GM21515 (cell line): ENCODE measurements at regions not wholly inside any gene's neighbourhood (a gene's known extent, or its start where the extent isn't known, plus 50 kb on each side); places are given as distances from the start of the nearest gene placed in this dataset.
"Not testable (repeated sequence)": the region's sequence is repeated elsewhere in the genome, so short reads cannot be mapped to it uniquely, and the experiment has no call there.

Experiments
- ATAC-seq: cut with Tn5 transposase; IDR thresholded peaks from one replicate; pipeline ENCODE4 v1.9.1; 2021; ENCODE audit not compliant: unreplicated experiment

- no peak for ATAC-seq
Measured at GRCh38 chr12:127496255-127496654, 770.7 kb upstream of the TMEM132C start.

GRCh38 chr12:127500512-127501035 lies 766.4 kb upstream of the TMEM132C start:
- ATAC-seq: no peak

GRCh38 chr12:127501916-127502315 lies 765.1 kb upstream of the TMEM132C start:
- no peak for ATAC-seq

DNA sequence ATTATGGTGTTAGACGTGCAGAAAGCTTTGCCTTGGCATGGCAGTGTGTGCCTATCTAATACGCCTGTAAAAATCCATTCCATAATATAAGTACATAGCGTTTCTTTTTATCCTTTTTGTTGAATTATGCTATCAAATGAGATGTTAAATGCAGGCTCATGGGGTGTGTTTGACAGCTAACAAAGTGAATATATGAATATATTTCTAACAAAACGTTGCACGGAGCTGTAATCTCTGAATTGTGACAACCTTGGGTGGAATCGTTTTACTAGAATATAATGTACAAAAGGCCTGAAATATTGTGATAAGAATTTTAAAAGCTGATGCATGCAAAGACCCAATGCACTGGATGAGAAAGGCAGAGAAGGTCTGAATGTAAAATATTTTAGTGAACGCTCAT lies 763.7 kb upstream of the TMEM132C start:
- ATAC-seq: no peak

DNA sequence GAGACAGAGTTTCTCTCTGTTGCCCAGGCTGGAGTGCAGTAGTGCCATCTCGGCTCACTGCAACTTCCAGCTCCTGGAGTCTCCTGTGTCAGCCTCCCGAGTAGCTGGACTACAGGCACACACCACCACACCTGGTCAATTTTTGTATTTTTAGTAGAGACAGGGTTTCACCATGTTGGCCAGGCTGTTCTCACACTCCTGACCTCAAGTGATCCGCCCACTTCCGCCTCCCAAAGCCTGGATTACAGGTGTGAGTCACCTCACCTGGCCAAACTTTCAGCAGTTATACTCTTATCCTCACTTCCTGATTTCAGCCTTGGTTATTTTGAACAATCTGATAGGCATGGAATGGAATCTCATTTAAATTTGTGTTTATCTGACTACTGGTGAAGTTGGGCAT lies 763.0 kb upstream of the TMEM132C start:
- ATAC-seq: not testable (repeated sequence)

DNA sequence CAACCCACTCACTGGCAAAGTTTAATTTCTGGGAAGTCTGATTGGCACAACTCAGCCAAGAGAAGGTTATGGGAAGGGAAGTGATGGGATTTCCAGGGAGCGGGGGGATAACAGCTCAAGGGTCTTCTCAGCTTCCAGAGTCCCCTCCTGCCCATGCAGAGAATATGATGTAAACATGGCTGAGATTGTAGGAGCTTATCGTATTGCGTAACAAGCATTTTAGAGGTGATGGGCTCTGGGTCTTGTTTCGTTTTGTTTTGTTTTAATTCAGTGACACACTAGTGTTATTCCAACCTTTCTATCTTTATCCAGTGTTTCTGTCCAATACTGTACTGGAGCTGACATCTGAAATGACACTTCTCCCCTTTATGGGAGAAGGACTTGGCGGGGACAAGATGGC lies 762.1 kb upstream of the TMEM132C start:
- ATAC-seq: no peak

GRCh38 chr12:127507341-127507740 lies 759.6 kb upstream of the TMEM132C start:
- no peak for ATAC-seq

- ATAC-seq: no peak
Measured at GRCh38 chr12:127509066-127509778, 757.7 kb upstream of the TMEM132C start.

DNA sequence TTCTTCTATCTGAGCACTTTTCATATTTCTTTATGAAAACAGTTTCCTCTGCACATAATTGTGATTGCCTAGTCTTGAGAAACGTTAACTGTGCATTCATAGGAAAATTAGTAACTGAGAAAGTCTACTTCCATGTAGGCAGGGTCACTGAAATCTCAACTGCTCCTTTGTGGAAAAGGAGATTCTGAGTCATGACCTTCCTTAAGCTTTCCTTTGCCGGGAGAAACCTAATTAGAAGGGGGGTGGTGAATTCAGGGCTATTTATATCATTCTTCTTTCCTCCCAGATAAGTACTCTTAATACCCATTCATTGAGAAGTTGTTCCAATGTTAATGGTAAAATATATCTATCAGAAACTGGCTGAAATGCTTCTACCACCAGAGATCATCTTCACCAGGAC lies 751.0 kb upstream of the TMEM132C start:
- ATAC-seq: no peak

- no peak for ATAC-seq
Measured at GRCh38 chr12:127516467-127516866, 750.5 kb upstream of the TMEM132C start.

GRCh38 chr12:127519779-127520178 lies 747.2 kb upstream of the TMEM132C start:
- no peak for ATAC-seq

GRCh38 chr12:127526925-127527324 lies 740.0 kb upstream of the TMEM132C start:
- no peak for ATAC-seq

DNA sequence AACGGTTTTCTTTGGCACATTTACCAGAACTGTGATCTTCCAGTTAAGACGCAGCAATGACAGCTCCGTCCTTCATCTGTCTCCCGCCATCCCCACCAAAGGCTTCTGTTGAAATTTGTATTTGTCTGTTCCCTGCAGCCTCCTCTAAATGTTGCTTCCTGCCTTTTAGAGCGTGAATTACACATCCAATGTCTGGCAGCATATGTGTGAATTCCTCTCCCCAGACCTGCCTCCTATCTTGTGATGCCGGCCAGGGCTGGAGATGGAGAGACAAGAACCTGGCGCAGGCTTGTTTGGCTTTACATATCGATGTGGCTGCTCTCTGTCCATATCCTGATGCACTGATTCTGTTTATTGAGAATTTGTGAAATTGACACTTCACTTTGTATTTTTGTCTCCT lies 738.4 kb upstream of the TMEM132C start:
- ATAC-seq: no peak

- ATAC-seq: no peak
Measured at GRCh38 chr12:127531542-127531941, 735.4 kb upstream of the TMEM132C start.

GRCh38 chr12:127533353-127533752 lies 733.6 kb upstream of the TMEM132C start:
- no peak for ATAC-seq

DNA sequence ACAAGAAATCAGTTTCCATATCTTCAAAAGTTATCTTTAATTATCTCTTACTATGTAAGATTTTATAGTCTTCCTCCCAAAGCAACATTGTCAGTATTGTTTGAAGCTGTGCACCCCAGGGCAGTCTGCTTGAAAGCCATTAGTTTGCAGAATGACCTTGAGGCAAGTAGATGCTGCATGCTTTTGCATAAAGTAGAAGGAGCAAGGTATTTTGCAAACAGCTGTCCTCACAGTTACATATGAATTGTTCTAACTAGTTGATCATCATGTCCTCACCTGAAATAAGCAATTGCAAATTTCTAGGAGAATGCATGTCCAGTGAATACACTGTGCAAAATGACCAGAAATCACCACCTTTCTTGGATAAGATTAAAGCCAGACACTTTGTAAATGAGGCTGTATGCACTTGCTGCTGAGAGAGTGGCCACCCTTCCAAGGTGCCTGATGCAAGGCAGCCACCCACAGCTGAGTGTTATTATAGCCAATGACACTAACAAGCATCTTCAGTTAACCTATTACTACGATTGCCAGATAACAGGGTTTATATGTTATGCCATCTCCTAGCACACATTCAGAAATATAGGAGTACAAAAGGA lies 730.0 kb upstream of the TMEM132C start:
- ATAC-seq: no peak

DNA sequence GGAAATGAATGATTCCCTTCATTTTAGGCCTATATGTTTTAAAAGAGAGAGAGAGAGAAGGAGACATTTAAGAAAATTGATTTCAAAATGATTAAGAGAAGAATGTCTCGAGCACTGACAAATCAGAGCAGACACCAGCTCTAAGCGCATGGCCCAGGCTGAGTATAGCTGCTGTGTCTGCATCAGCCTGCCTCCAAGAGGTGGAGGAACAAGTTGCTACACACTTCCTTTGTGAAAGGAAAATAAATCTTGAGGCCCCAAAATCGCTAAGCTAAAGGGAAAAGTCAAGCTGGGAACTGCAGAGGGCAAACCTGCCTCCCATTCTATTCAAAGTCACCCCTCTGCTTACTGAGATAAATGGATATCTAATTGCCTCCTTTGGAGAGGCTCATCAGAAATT lies 728.7 kb upstream of the TMEM132C start:
- ATAC-seq: no peak

GRCh38 chr12:127539226-127539858 lies 727.6 kb upstream of the TMEM132C start:
- no peak for ATAC-seq

DNA sequence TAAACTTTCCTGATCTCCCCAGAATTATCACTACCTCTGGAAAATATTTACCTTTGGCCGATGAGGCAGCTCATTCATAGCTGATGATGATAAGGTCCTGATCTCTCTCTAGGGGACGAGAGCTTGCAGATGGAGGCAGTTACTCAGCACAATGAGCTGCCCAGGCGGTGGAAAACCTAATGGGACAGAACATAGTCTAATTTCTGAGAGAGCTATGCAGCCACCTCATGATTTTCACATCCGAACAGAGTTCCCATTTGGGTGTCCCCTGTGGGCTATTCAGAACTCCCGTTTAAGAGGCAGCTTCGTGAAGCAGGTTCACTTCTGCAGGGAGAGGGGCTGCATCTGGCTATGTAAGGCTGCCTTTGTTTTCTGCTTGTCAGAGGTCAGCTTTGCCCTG lies 724.6 kb upstream of the TMEM132C start:
- ATAC-seq: no peak

DNA sequence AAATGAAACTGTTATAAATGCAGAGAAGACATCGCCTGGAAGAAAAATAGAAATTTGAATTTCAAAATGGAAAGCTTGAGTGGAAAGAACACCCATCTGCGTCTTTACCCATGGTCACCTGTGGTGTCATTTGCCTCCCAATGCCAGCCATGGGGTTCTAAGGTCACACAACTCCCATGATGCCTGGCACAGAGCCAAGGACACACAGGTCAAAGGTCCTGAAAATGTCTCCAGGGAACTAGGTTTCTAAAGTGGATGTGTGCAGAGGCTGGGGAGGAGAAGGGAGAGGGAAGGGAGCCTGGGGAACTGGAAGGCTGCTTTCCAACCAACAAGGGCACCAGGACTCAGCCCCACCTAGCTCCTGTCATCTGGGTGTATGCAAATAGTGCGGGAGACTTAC lies 724.0 kb upstream of the TMEM132C start:
- no peak for ATAC-seq

DNA sequence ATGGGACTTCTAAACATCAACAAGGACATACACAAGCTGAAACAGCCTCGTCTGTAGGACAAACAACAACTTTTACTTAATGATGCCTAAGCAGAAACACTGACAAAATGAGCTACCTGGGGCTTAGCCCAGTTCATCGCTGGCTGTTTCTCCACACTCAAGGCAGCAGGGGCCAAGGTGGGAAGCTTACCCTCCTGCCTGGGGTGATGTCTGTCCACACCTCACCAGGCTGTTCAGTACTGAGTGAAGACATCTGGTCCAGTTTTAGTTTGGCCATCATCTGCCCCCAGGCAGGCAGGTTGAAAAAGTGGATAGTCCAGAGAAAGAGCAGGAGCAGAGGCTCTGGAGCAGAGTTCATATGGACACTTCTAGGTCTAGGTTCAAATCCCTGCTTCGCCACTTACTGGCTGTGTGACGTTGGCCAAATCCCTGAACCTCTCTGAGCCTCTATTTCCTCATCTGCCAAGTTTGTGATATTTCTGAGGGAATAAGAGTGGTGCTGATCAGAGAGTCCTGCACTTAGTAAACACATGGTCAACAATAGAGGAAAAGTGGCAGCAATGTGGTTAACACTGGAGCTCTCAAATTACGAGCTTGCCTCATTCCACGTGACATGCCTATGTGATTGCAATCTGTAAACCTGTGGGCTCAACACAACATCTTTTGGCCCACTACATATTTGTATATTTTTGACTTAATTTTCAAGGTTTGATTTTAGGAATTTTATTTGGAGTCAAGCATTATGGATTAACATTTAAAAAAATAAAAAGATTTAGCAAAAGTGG lies 720.1 kb upstream of the TMEM132C start:
- ATAC-seq: no peak
